Adrenal gland (tissue), 5 donors: ENCODE measurements at regions not wholly inside any gene's neighbourhood (a gene's known extent, or its start where the extent isn't known, plus 50 kb on each side); places are given as distances from the start of the nearest gene placed in this dataset.

Experiments used
- POLR2A ChIP-seq, 2 donors: fragments of 450-650 bp; IDR thresholded peaks; one replicate each; pipeline ENCODE4 v1.6.1; 2017; ENCODE audit warnings: antibody characterized with exemption in 2 of 2, mild to moderate bottlenecking in 2 of 2, moderate library complexity in 1 of 2
- TF ChIP-seq, protein P1 (sequence below), 6 experiments: fragments of 450-650 bp in 4 of 6; fragments of 200-600 bp in 2 of 6; sonication (generic) in 1 of 6; IDR thresholded peaks; 1 replicate in 5 of 6; 2 replicates in 1 of 6; pipeline versions ENCODE4 v1.5.1 to v1.8.0; 2016 to 2021; ENCODE audit warnings: antibody characterized with exemption in 6 of 6, mild to moderate bottlenecking in 2 of 6, moderate library complexity in 1 of 6
- donor health status: DM: no; HTN: no; CAD: no.

- TF ChIP-seq, protein P1, sequence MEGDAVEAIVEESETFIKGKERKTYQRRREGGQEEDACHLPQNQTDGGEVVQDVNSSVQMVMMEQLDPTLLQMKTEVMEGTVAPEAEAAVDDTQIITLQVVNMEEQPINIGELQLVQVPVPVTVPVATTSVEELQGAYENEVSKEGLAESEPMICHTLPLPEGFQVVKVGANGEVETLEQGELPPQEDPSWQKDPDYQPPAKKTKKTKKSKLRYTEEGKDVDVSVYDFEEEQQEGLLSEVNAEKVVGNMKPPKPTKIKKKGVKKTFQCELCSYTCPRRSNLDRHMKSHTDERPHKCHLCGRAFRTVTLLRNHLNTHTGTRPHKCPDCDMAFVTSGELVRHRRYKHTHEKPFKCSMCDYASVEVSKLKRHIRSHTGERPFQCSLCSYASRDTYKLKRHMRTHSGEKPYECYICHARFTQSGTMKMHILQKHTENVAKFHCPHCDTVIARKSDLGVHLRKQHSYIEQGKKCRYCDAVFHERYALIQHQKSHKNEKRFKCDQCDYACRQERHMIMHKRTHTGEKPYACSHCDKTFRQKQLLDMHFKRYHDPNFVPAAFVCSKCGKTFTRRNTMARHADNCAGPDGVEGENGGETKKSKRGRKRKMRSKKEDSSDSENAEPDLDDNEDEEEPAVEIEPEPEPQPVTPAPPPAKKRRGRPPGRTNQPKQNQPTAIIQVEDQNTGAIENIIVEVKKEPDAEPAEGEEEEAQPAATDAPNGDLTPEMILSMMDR (IDR thresholded peaks at IDR 0.05): no peak
- TF ChIP-seq POLR2A (IDR thresholded peaks at IDR 0.05): no peak
These were observed 148.3 kb upstream of the NPHP3 start for GRCh38 chr3:132870541-132870940.
